ENCODE measurements at regions not wholly inside any gene's neighbourhood (a gene's known extent, or its start where the extent isn't known, plus 50 kb on each side); places are given as distances from the start of the nearest gene placed in this dataset.
A peak's percentile ranks its signal among the peaks of the same experiment; 100 is the strongest.

- no peak for DNase-seq
Measured at GRCh38 chr9:134214386-134214765, 50.0 kb upstream of the RNU6ATAC start.

DNA sequence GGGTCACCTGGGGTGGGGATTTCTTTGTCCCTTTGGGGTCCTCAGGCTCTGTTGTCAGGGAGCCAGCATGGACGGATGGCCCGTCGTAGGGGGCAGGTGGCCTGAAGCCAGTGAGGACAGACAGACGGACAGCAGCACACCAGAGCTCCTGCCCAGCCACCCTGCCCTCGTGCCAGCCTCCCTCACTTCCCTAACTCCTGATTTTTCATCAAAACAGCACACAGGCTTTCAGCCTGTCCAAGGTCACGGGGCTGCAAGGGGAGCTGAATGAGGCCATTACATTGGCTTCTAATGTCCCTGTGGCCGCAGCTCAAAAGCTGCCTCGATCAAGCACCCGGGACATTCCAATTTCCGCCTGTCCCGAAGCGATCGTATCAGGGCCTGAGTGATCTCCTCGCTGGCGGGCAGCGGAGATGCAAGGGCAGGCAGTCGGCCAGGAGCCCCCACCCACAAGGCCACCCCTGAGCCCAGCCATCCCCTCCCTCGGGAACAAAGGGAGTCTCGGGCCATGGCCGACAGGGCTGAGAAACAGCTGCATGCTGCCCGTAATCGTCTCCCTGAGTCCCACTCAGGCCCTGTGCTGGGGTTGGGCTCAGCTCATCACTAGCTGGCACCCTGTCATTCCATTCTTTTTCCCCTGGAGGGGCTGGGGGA, 50.5 kb upstream of the RNU6ATAC start:
- no peak for DNase-seq

DNA sequence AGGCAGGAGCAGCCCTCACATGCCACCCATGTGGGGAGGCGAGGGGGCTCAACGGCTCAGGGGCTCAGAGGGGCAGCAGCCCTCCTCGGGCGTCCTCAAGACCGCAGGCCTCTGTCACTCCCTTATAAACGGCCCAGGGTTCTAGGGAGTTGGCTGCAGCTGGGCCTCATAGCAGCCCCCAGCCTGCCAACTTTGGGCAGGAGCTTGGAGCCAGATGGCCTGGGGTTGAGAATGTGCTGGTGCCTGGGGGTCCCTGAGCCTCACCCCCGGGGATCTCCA, 51.0 kb upstream of the RNU6ATAC start:
- no peak for DNase-seq

DNA sequence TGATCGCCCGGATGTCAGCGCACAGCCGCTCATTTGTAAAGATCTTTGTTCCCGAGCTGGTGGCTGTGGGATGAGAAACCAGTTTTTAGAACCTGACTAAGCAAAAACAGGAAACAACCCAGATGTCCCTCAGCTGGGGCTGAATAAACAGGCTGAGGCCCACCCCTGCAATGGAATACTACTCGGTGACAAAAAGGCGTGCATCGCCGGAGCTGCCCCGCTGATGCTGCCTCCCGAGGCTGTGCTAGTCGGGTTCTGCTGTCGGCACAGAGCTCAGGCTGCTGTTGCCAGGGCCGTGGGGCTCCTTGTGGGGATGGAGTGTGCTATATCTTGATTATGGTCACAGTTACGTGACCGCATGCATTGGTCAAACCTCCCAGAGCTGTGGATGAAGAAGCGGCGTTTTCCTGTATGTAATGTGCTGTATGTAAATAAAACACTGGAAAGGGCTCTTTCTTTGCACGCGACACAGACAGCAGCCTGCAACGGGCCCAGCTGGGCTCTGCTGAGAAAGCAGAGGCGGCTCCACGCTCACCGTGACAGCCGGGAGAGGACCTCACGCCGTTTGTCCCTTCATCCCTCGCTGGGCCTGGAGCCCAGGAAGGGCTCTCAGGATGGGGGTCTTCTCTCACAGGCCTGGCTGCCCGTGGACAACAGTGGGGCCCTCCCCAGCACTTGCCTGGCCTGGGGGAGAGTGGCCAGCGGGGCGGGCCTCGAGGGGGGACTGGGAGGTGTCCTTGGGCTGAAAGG, 51.5 kb upstream of the RNU6ATAC start:
- DNase-seq, result no peak

DNA sequence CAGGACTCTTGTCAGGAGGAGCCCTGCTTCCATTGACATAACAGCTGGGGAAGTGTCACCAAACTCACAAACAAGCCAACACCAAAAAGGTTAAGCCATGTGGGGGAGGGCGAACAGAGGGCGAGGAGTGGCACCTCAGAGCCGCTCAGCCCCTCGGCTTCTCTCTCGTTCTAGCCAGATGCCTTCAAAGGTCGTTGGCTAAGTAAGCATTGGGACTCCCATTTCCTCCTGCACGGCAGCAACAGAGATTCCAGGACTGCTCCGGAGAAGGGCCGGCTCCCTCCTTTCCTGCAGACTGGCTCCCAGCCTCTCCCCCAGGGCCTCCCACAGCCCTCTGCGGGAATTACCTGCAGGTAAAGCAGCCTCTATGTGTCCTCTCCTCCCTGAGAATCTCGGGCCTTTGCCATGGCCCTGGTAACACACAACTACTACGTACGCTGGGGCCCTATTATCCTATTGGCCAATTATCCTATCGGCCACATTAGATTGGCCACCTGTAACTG, 52.1 kb upstream of the RNU6ATAC start:
- DNase-seq, result no peak

GRCh38 chr9:134216961-134217360, 52.6 kb upstream of the RNU6ATAC start:
- DNase-seq, result no peak

GRCh38 chr9:134217431-134218210, 53.3 kb upstream of the RNU6ATAC start:
- DNase-seq, result no peak

DNA sequence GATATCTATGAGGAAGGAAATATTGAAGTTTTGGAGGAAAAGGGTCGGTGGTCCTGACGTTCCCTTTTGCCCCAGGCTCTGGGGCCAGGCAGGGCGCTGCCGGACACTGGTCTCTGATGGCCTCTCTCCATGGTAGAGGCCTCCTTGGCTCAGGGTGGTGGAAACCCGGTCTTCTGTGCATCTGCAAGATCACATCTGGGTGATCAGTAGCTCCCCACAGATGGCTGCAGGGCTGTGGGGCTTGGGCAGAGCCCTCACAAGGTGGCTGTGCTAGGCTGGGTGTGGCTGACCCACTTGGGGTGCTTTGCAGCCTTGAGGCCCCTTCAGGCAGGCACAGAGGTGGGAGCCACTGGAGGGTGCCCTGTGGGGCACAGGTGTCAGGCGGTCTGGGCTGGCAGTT, 53.9 kb upstream of the RNU6ATAC start:
- no peak for DNase-seq

- DNase-seq, result no peak
Measured at GRCh38 chr9:134219646-134220060, 55.3 kb upstream of the RNU6ATAC start.

- no peak for DNase-seq
Measured at GRCh38 chr9:134220311-134220710, 55.9 kb upstream of the RNU6ATAC start.

DNA sequence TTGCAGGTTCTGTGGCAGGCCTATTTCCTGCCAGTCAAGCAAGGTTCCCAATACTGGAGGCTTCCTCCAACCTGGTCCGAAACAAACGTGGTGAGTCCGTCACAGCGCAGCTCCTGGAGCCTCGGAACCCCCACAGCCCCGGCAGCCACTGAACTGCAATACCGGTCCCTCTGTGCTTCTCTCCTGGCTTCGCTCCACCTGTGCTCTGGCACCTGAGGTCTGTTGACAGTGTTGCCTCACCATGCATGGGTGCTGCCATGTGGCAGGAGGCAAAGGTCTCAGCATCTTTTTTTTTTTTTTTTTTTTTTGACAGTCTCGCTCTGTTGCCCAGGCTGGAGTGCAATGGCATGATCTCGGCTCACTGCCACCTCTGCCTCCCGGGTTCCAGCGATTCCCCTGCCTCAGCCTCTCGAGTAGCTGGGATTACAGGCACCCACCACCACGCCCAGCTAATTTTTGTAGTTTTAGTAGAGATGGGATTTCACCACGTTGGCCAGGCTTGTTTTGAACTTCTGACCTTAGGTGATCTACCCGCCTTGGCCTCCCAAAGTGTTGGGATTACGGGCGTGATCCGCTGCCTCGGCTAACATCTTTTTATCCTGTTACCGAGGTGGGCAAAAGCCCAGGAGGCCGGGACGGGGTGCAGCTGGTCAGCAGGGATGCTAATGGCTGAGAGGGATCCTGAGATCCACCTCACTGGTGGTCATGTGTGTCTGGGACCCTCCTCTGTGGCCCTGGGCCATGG, 57.1 kb upstream of the RNU6ATAC start:
- no peak for DNase-seq

- no peak for DNase-seq
Measured at GRCh38 chr9:134222018-134222573, 57.7 kb upstream of the RNU6ATAC start.

DNA sequence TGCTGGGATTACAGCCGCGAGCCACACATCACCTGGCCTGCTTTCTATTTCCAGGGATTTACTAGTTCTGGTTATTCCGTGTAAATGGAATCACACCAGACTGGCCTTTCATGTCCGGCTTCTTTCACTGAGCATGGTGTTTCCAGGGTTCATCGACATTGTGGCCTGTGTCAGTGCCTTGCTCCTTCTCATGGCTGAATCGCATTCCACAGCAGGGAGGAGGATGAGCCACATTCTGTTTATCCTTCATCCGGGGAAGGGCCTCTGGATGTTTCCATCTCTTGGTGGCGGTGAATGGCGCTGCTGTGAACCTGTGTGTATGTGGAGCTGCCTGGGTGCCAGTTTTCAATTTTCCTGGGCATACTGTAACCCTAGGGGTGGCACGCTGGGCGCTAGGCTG, 58.7 kb upstream of the RNU6ATAC start:
- no peak for DNase-seq

DNA sequence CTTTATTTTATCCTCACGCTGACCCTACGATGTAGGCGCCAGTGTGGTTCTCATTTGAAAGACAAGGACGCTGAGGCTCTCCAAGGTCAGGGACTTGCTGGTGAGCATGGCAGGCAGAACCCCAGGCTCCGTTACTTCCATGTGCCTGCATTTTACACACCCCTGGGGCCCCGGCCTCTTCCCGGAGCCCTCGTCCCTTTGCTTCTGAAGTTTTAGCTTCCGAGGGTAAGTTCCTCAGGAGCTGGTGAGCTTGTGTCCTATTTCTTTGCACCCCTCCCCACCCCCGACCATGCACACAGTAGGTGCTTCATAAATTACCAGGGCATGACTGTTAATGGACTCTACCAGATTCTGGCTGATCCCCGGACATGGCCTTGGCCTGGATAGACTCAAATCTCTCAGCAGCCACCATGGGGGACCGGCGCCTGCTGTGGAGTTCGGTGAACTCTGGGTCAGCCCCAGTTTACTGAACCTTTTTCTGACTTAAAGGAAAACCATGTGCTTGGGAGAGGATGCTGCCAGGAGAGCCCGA, 59.3 kb upstream of the RNU6ATAC start:
- no peak for DNase-seq

DNA sequence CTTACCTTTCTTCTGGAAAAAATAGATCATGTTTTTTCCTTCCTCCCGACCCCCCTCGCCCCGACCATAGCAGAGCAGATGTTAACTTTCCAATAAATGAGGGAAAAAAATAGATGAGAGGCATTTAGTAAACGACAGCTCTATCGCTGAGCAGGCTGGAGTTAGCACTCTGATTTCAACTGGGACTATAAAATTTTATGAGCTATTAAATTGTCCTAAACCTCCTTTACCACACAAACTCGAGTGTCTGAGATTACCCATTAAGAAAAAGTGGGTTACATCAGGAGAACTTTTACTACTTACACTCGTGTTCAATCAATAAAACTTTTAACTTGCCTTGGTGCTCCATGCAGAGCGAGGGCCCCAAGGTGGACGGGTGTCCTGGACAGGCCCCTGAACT, 59.8 kb upstream of the RNU6ATAC start:
- no peak for DNase-seq

DNA sequence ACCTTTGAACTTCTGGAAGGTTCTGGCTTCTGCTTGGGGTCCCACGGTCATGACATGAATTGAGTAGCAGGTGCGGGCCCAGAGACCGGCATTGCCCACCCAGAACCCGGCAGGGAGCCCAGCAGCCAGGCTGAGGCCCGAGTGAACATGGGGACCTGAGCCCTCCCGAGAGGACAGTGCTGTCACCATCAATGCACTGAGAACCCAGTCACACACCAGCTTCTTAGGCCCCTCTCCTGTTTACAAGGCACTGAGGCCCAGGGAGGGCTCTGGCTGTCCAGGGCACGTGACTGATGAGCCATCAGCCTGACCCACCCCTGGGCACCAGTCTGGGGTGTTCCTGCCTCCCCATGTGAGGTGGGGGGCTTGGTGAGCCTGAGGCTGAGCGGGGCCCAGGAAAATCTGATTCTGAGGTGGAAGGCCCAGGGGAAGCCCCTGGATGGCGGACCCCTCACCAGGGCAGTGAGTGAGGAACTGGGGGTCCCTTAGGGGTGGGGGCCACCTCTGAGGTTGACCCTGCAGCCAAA, 60.3 kb upstream of the RNU6ATAC start:
- no peak for DNase-seq

- DNase-seq, result no peak
Measured at GRCh38 chr9:134225186-134225585, 60.8 kb upstream of the RNU6ATAC start.

- DNase-seq, result no peak
Measured at GRCh38 chr9:134225816-134226215, 61.5 kb upstream of the RNU6ATAC start.

- peak; percentile 21 for DNase-seq
Measured at GRCh38 chr9:134226221-134226930, 62.0 kb upstream of the RNU6ATAC start.

- DNase-seq, result no peak
Measured at GRCh38 chr9:134227451-134228411, 63.4 kb upstream of the RNU6ATAC start.

DNA sequence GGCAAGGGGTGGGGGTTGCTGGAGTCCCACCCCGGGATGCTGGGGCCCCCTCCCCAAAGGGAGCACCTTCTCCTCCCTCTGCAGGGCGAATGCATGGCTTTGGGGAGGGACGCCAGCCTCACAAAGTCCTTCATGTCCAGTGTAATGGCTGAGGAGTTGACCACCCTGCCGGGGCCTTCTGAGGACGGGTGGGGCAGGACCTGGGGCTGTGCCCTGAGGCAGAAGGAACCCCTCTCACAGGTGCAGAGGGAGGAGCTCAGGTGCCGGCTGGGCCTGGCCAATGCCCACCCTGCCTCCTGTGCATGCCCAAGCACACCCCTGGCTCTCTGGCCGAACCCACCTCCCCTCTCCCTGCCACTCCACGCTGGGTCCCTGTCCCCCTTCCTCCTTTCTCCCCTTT, 64.3 kb upstream of the RNU6ATAC start:
- no peak for DNase-seq
